ENCODE measurements at regions not wholly inside any gene's neighbourhood (a gene's known extent, or its start where the extent isn't known, plus 50 kb on each side); places are given as distances from the start of the nearest gene placed in this dataset.

DNA sequence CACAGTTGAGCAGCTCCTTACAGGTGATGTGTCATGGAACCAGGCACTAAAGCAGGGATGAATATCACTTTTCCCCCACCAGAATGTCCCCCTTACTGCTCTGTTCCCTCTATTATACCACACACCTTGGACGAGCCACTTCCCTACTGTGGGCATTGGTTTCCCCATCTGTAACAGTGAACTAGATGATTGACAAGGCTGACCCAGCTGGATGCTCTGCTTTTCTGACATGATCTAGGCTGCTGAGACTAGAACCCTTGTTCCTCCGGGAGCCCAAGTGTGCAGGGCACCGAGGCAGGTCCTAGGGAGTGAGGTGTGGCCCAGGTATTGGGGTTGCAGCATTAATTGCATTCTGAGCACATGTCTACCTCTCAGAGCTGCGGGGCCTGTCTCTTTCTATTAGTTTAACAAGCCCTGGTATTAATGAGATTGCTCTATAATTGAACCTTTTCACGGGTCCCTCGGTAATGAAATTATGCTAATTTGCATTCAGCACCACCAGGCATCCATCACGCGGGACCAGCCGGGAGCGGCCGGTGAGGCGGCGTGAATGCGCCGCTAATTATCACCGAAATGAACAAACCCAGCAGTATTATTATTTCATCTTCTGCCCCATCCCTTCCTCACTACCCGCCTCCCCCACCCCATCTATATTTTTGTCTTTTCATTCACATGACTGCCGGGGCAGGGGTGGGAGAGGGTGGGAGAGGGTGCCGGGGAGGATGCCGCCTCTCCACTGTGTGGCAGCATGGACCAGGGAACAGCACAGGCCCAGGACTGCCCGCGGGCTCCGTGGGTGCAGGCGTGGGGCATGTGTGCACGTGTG lies 121.1 kb downstream of the CYLD start:
- H3K36me3 Mint-ChIP-seq (ENCODE audit: insufficient read depth, unreplicated experiment) = no peaks in the 10 kb centered on the region
- H3K4me1 Mint-ChIP-seq (ENCODE audit: insufficient read depth, unreplicated experiment) = peaks cover 20% of the 10 kb centered on the region
- TF ChIP-seq, protein P1, sequence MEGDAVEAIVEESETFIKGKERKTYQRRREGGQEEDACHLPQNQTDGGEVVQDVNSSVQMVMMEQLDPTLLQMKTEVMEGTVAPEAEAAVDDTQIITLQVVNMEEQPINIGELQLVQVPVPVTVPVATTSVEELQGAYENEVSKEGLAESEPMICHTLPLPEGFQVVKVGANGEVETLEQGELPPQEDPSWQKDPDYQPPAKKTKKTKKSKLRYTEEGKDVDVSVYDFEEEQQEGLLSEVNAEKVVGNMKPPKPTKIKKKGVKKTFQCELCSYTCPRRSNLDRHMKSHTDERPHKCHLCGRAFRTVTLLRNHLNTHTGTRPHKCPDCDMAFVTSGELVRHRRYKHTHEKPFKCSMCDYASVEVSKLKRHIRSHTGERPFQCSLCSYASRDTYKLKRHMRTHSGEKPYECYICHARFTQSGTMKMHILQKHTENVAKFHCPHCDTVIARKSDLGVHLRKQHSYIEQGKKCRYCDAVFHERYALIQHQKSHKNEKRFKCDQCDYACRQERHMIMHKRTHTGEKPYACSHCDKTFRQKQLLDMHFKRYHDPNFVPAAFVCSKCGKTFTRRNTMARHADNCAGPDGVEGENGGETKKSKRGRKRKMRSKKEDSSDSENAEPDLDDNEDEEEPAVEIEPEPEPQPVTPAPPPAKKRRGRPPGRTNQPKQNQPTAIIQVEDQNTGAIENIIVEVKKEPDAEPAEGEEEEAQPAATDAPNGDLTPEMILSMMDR (IDR thresholded peaks at IDR 0.05; ENCODE audit: unreplicated experiment) = no peak
- DNase-seq (ENCODE audit: unreplicated experiment) = no peak
- H3K27me3 Mint-ChIP-seq (ENCODE audit: insufficient read depth, unreplicated experiment) = no peaks in the 10 kb centered on the region
- no TSS peak for BruUV-seq (replicated peaks)
- no peaks in the 10 kb centered on the region for H3K9me3 Mint-ChIP-seq (ENCODE audit: unreplicated experiment)
- CTCF ChIA-PET = interaction anchor here (0.6 kb wide), 2 partner anchors 263 to 656 kb away, joined by 4 read pairs; no protein-coding TSS in a partner anchor
- intact Hi-C loops (cut with micrococcal nuclease) = no loop called here
- H3K4me3 Mint-ChIP-seq (ENCODE audit: unreplicated experiment) = no peak overlapping the region
- POLR2A ChIA-PET = no interaction called here
- no peak overlapping the region for H3K27ac Mint-ChIP-seq (ENCODE audit: low read depth, unreplicated experiment)

GRCh38 chr16:50861970-50862411 lies 120.1 kb downstream of the CYLD start:
- CTCF ChIA-PET = interaction anchor here (0.6 to 1.9 kb wide), 5 partner anchors 16 to 793 kb away, joined by 3 to 6 read pairs (median 4); no protein-coding TSS in a partner anchor
- H3K27ac Mint-ChIP-seq (ENCODE audit: low read depth, unreplicated experiment) = no peak overlapping the region
- peak; percentile 30 for DNase-seq (ENCODE audit: unreplicated experiment)
- TF ChIP-seq, protein P1 (IDR thresholded peaks at IDR 0.05; ENCODE audit: unreplicated experiment) = no peak
- intact Hi-C loops (cut with micrococcal nuclease) = no loop called here
- no TSS peak for BruUV-seq (replicated peaks)
- no peaks in the 10 kb centered on the region for H3K27me3 Mint-ChIP-seq (ENCODE audit: insufficient read depth, unreplicated experiment)
- H3K36me3 Mint-ChIP-seq (ENCODE audit: insufficient read depth, unreplicated experiment) = no peaks in the 10 kb centered on the region
- H3K9me3 Mint-ChIP-seq (ENCODE audit: unreplicated experiment) = no peaks in the 10 kb centered on the region
- peaks cover 20% of the 10 kb centered on the region for H3K4me1 Mint-ChIP-seq (ENCODE audit: insufficient read depth, unreplicated experiment)
- no peak overlapping the region for H3K4me3 Mint-ChIP-seq (ENCODE audit: unreplicated experiment)
- POLR2A ChIA-PET = no interaction called here

DNA sequence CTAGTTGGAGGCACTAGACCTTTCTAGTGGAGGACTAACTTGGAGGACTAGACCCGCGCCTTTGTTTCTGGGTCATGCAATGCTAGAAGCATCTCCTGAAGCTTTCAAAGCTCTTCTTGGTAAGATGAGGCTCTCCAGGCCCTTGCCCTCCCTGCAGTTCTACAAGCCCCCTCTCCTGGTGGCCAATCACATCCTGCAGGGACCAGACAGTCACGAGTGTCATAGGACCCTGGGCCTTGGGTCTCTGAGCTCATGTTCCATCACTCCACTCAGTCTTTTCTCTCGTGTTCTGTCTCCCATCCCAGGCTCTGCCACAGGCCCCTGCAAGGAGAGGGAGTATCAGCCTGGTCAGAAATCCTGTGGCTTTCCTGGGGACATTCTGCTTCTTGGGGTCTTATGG lies 119.6 kb downstream of the CYLD start:
- TF ChIP-seq, protein P1 (IDR thresholded peaks at IDR 0.05; ENCODE audit: unreplicated experiment) = no peak
- POLR2A ChIA-PET = no interaction called here
- H3K4me3 Mint-ChIP-seq (ENCODE audit: unreplicated experiment) = no peak overlapping the region

GRCh38 chr16:50859628-50860360 lies 117.9 kb downstream of the CYLD start:
- Mint-ChIP-seq H3K27ac (ENCODE audit: low read depth, unreplicated experiment) (no peak overlapping the region), H3K4me3 (ENCODE audit: unreplicated experiment) (no peak overlapping the region), H3K9me3 (ENCODE audit: unreplicated experiment) (no peaks in the 10 kb centered on the region), H3K4me1 (ENCODE audit: insufficient read depth, unreplicated experiment) (peaks cover 20% of the 10 kb centered on the region), H3K27me3 (ENCODE audit: insufficient read depth, unreplicated experiment) (no peaks in the 10 kb centered on the region), H3K36me3 (ENCODE audit: insufficient read depth, unreplicated experiment) (no peaks in the 10 kb centered on the region)
- DNase-seq (ENCODE audit: unreplicated experiment) = no peak
- TF ChIP-seq, protein P1 (IDR thresholded peaks at IDR 0.05; ENCODE audit: unreplicated experiment) = no peak
- no TSS peak for BruUV-seq (replicated peaks)
- intact Hi-C loops (cut with micrococcal nuclease) = no loop called here
- ChIA-PET CTCF (interaction anchor here (0.6 to 1.9 kb wide), 4 partner anchors 15 to 158 kb away, joined by 4 to 6 read pairs (median 4); no protein-coding TSS in a partner anchor), POLR2A (no interaction called here)

More for the DNA sequence above, 119.6 kb downstream of the CYLD start:
- Mint-ChIP-seq H3K27me3 (ENCODE audit: insufficient read depth, unreplicated experiment) (no peaks in the 10 kb centered on the region), H3K9me3 (ENCODE audit: unreplicated experiment) (no peaks in the 10 kb centered on the region), H3K4me1 (ENCODE audit: insufficient read depth, unreplicated experiment) (peaks cover 20% of the 10 kb centered on the region), H3K36me3 (ENCODE audit: insufficient read depth, unreplicated experiment) (no peaks in the 10 kb centered on the region), H3K27ac (ENCODE audit: low read depth, unreplicated experiment) (no peak overlapping the region)
- intact Hi-C loops (cut with micrococcal nuclease) = no loop called here
- CTCF ChIA-PET = interaction anchor here (0.6 to 1.9 kb wide), 3 partner anchors 17 to 848 kb away, joined by 3 to 6 read pairs (median 4); no protein-coding TSS in a partner anchor
- no peak for DNase-seq (ENCODE audit: unreplicated experiment)
- no TSS peak for BruUV-seq (replicated peaks)

Data from MCF 10A (cell line).